ENCODE measurements at regions not wholly inside any gene's neighbourhood (a gene's known extent, or its start where the extent isn't known, plus 50 kb on each side); places are given as distances from the start of the nearest gene placed in this dataset.

DNA sequence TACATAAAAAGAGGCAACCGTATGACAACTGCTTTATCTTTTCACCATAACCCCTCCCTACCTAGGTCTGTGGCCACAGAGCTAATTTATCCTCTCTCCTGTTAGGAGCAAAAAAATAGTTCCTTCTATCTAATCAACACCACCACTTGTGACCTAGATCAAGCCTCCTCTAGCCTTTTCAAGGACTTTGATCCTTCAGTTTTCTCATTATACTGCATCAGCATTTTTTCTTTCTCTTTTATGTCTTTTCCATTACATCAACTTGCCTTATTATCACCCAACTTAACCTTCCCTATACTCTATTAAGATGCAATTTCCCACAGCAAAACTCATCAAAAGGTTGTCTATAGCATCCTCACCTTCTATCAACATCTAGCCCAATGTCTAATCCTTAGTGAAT is 211.0 kb downstream of the ANKRD50 start:
- WGBS: 90% methylated on average over 1 of the region's 1 CpG
- Histone ChIP-seq H3K36me3 (no peaks in the 10 kb centered on the region), H3K4me3 (no peak overlapping the region), H3K27ac (no peak overlapping the region), H3K9me3 (no peaks in the 10 kb centered on the region), H3K4me1 (no peaks in the 10 kb centered on the region), H3K27me3 (no peaks in the 10 kb centered on the region)
- TF ChIP-seq EP300 (IDR thresholded peaks at IDR 0.05): no peak
- TF ChIP-seq POLR2A (IDR thresholded peaks at IDR 0.05): no peak
- no peak for TF ChIP-seq POLR2AphosphoS5 (IDR thresholded peaks at IDR 0.05)
- TF ChIP-seq, protein P1, sequence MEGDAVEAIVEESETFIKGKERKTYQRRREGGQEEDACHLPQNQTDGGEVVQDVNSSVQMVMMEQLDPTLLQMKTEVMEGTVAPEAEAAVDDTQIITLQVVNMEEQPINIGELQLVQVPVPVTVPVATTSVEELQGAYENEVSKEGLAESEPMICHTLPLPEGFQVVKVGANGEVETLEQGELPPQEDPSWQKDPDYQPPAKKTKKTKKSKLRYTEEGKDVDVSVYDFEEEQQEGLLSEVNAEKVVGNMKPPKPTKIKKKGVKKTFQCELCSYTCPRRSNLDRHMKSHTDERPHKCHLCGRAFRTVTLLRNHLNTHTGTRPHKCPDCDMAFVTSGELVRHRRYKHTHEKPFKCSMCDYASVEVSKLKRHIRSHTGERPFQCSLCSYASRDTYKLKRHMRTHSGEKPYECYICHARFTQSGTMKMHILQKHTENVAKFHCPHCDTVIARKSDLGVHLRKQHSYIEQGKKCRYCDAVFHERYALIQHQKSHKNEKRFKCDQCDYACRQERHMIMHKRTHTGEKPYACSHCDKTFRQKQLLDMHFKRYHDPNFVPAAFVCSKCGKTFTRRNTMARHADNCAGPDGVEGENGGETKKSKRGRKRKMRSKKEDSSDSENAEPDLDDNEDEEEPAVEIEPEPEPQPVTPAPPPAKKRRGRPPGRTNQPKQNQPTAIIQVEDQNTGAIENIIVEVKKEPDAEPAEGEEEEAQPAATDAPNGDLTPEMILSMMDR (IDR thresholded peaks at IDR 0.05): no peak
- DNase-seq (ENCODE audit: low spot score in 2 of 2): no peak

DNA sequence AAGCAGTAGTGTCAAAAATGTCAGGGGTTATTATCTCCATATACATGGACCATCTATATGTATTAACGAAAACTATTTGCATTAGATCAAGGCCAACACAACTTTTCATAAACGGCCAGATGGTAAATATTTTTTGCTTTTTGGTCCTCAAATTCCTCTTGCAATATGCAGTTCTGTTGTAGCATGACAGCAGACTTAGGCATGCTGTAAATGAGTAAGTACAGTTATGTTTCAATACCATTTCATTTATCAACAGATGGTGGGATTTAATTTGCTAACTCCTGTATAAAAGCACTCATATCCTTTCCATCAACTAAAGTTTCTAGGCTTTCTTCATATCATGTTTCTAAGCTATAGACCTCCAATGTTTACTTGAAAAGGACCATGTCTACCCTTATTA is 208.1 kb downstream of the ANKRD50 start:
- Histone ChIP-seq H3K9me3 (no peaks in the 10 kb centered on the region), H3K4me1 (no peaks in the 10 kb centered on the region), H3K36me3 (no peaks in the 10 kb centered on the region), H3K27ac (no peak overlapping the region), H3K4me3 (no peak overlapping the region), H3K27me3 (no peaks in the 10 kb centered on the region)
- TF ChIP-seq EP300 (IDR thresholded peaks at IDR 0.05): no peak
- WGBS: 83% methylated on average over 2 of the region's 2 CpGs
- DNase-seq (ENCODE audit: low spot score in 2 of 2): no peak

DNA sequence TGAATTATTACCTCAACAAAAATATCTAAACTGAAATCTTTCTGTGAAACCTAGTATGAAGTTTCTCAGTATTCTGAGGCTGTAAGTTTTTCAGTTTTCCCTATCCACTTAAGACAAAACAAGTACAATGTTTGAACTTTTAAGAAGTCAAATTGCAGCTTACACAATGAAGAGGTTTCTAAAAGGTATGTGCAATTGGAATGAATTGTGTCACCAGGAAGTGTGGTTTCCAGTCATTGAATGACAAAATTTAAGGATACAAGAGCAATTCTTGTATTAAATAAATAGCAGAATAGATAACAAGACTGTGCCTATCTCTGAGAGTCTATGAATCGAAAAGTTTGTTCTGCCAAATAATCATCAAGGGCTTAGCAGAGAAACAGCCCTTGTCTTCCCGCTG is 207.3 kb downstream of the ANKRD50 start:
- H3K27me3 ChIP-seq: no peaks in the 10 kb centered on the region
- H3K36me3 ChIP-seq: no peaks in the 10 kb centered on the region
- no peak overlapping the region for H3K27ac ChIP-seq
- H3K4me3 ChIP-seq: no peak overlapping the region
- H3K4me1 ChIP-seq: no peaks in the 10 kb centered on the region
- no peak for DNase-seq (ENCODE audit: low spot score in 2 of 2)
- WGBS: 92% methylated on average over 2 of the region's 2 CpGs
- no peaks in the 10 kb centered on the region for H3K9me3 ChIP-seq
- TF ChIP-seq POLR2A (IDR thresholded peaks at IDR 0.05) (no peak), POLR2AphosphoS5 (IDR thresholded peaks at IDR 0.05) (no peak), EP300 (IDR thresholded peaks at IDR 0.05) (no peak)
- TF ChIP-seq, protein P1 (IDR thresholded peaks at IDR 0.05): no peak

DNA sequence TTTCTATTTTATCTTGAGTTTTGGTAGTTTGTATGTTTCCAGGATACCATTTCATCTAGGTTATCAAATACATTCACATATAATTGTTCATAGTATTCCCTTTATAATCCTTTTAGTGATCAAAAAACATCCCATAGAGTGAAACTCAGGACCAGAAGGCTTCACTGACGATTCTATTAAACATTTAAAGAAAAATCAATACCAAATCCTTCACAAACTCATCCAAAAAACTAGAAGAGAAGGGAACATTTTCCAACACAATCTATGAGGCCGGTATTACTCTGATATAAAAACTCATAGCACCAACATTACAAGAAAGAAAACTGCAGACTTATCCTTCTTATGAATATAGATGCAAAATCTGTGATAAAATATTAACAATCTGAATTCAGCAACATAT is 203.4 kb downstream of the ANKRD50 start:
- H3K9me3 ChIP-seq: no peaks in the 10 kb centered on the region
- TF ChIP-seq POLR2A (IDR thresholded peaks at IDR 0.05): no peak
- TF ChIP-seq, protein P1 (IDR thresholded peaks at IDR 0.05): no peak
- no peak for TF ChIP-seq EP300 (IDR thresholded peaks at IDR 0.05)
- TF ChIP-seq POLR2AphosphoS5 (IDR thresholded peaks at IDR 0.05): no peak
- no peaks in the 10 kb centered on the region for H3K27me3 ChIP-seq
- no peak overlapping the region for H3K4me3 ChIP-seq
- H3K27ac ChIP-seq: no peak overlapping the region
- H3K36me3 ChIP-seq: no peaks in the 10 kb centered on the region
- no peak for DNase-seq (ENCODE audit: low spot score in 2 of 2)
- WGBS: 87% methylated on average over 2 of the region's 2 CpGs
- H3K4me1 ChIP-seq: no peaks in the 10 kb centered on the region

DNA sequence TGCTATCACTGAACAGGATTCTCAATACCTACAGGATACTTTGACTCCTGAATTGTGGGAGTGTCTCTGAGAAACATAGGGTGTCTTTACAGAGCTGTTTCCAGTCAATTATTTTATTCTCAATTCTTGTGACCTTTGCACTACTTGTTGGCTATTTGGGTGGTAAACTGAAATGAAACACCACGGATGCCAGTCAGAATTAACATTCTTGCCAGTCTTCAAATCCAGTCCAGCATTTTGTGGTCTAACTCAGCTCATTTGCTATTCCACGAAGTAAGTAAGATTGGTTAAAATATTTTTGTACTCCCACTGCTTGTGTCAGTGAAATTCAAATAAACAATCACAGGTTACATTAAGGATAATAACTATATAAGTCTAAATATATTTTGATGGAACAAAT is 197.9 kb downstream of the ANKRD50 start:
- H3K27ac ChIP-seq: no peak overlapping the region
- 65% methylated on average over 2 of the region's 2 CpGs for WGBS
- no peaks in the 10 kb centered on the region for H3K27me3 ChIP-seq
- DNase-seq (ENCODE audit: low spot score in 2 of 2): no peak
- no peaks in the 10 kb centered on the region for H3K36me3 ChIP-seq
- no peaks in the 10 kb centered on the region for H3K9me3 ChIP-seq
- TF ChIP-seq, protein P1 (IDR thresholded peaks at IDR 0.05): no peak
- TF ChIP-seq EP300 (IDR thresholded peaks at IDR 0.05) (no peak), POLR2AphosphoS5 (IDR thresholded peaks at IDR 0.05) (no peak)
- H3K4me1 ChIP-seq: no peaks in the 10 kb centered on the region
- H3K4me3 ChIP-seq: no peak overlapping the region

DNA sequence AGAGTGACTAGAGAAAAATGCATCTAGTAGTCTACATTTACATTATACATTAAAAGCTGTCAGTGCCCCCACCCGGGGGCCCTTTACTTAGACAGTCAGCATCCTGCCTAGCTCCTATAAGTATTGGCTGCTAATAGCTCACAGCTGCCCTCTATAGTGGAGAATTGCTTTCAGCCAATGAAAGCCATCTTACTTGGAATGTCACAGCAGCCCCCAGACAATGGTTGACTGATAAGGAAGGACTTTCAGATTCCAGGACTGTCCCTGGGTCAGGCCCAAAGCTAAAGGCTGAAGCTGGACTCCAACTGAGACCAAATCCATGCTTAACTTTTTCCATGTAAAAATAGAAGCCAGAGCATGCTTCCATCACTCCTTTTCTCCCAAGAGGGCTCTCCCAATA is 196.9 kb downstream of the ANKRD50 start:
- H3K36me3 ChIP-seq: no peaks in the 10 kb centered on the region
- no peaks in the 10 kb centered on the region for H3K9me3 ChIP-seq
- H3K27ac ChIP-seq: no peak overlapping the region
- DNase-seq (ENCODE audit: low spot score in 2 of 2): no peak
- no peak for TF ChIP-seq POLR2AphosphoS5 (IDR thresholded peaks at IDR 0.05)
- TF ChIP-seq POLR2A (IDR thresholded peaks at IDR 0.05): no peak
- no peak for TF ChIP-seq EP300 (IDR thresholded peaks at IDR 0.05)
- TF ChIP-seq, protein P1 (IDR thresholded peaks at IDR 0.05): no peak
- WGBS: 92% methylated on average over 1 of the region's 1 CpG
- no peaks in the 10 kb centered on the region for H3K4me1 ChIP-seq
- H3K27me3 ChIP-seq: no peaks in the 10 kb centered on the region
- no peak overlapping the region for H3K4me3 ChIP-seq

Measured in suprapubic skin (tissue), 4 donors.